Fibroblast of mammary gland (primary cell): ENCODE measurements at regions not wholly inside any gene's neighbourhood (a gene's known extent, or its start where the extent isn't known, plus 50 kb on each side); places are given as distances from the start of the nearest gene placed in this dataset.

Source experiments
- DNase-seq: peaks from one replicate; pipeline ENCODE4 v3.0.0-alpha.2; 2010; ENCODE audit warnings: low read depth
- H3K4me3 ChIP-seq: 2 replicates; pipeline ENCODE4 v1.5.1; 2011; ENCODE audit warnings: low read depth, mild to moderate bottlenecking, low read length, moderate library complexity; ENCODE audit not compliant: control insufficient read depth
- CTCF ChIP-seq: conservative IDR thresholded peaks from 2 replicates; pipeline ENCODE4 v1.5.1; 2011; ENCODE audit warnings: low read depth, low read length, inconsistent platforms; ENCODE audit not compliant: control insufficient read depth, insufficient read depth

- DNase-seq: no peak
- H3K4me3 ChIP-seq: no peak overlapping the region
- TF ChIP-seq CTCF: no peak
Observed at GRCh38 chr3:28739647-28740046, 391.0 kb upstream of the AZI2 start.

- TF ChIP-seq CTCF: no peak
- DNase-seq: no peak
Observed at GRCh38 chr3:28743271-28743670, 394.6 kb upstream of the AZI2 start.

GRCh38 chr3:28743831-28744230 lies 395.2 kb upstream of the AZI2 start:
- no peak for DNase-seq

More at GRCh38 chr3:28743271-28743670, 394.6 kb upstream of the AZI2 start:
- no peak overlapping the region for H3K4me3 ChIP-seq

GRCh38 chr3:28745436-28745835 lies 396.8 kb upstream of the AZI2 start:
- no peak for DNase-seq
- H3K4me3 ChIP-seq: no peak overlapping the region
- no peak for TF ChIP-seq CTCF

More at GRCh38 chr3:28743831-28744230, 395.2 kb upstream of the AZI2 start:
- H3K4me3 ChIP-seq: no peak overlapping the region
- no peak for TF ChIP-seq CTCF

GRCh38 chr3:28745916-28746617 lies 397.4 kb upstream of the AZI2 start:
- no peak overlapping the region for H3K4me3 ChIP-seq
- peak; percentile 2 for DNase-seq
- no peak for TF ChIP-seq CTCF

- DNase-seq: no peak
- no peak for TF ChIP-seq CTCF
- H3K4me3 ChIP-seq: no peak overlapping the region
Observed at GRCh38 chr3:28746990-28747389, 398.4 kb upstream of the AZI2 start.
